Calu3 (cell line): ENCODE measurements at regions not wholly inside any gene's neighbourhood (a gene's known extent, or its start where the extent isn't known, plus 50 kb on each side); places are given as distances from the start of the nearest gene placed in this dataset.

Experiments used
- BruUV-seq: library from RNA; stranded (reverse); fragments of 400-500 nt; replicated peaks from 2 replicates; lab custom pipeline; 2021; lab: Mats Ljungman, UMichigan
- CTCF ChIA-PET: fragments of 300-600 bp; sonication (Branson Sonifier 250); formaldehyde crosslinking; loops from one replicate; lab custom pipeline; 2022; ENCODE audit warnings: antibody characterized with exemption; lab: Charles Lee
- DNase-seq: peaks from one replicate; pipeline ENCODE4 v3.0.0; 2022
- H3K27ac Mint-ChIP-seq: one replicate; pipeline ENCODE4 v1.8.0; 2022; ENCODE audit warnings: mixed read lengths; ENCODE audit not compliant: unreplicated experiment
- H3K27me3 Mint-ChIP-seq: one replicate; pipeline ENCODE4 v1.8.0; 2022; ENCODE audit warnings: mixed read lengths; ENCODE audit not compliant: unreplicated experiment
- H3K36me3 Mint-ChIP-seq: one replicate; pipeline ENCODE4 v1.8.0; 2022; ENCODE audit warnings: mild to moderate bottlenecking, moderate library complexity, mixed read lengths; ENCODE audit not compliant: insufficient read depth, unreplicated experiment
- H3K4me1 Mint-ChIP-seq: one replicate; pipeline ENCODE4 v1.8.0; 2022; ENCODE audit warnings: mild to moderate bottlenecking, low read depth, mixed read lengths; ENCODE audit not compliant: unreplicated experiment
- H3K4me3 Mint-ChIP-seq: one replicate; pipeline ENCODE4 v1.8.0; 2022; ENCODE audit warnings: mild to moderate bottlenecking, low read depth, moderate library complexity, mixed read lengths; ENCODE audit not compliant: unreplicated experiment
- H3K9me3 Mint-ChIP-seq: one replicate; pipeline ENCODE4 v1.8.0; 2022; ENCODE audit warnings: low read depth, mixed read lengths; ENCODE audit not compliant: unreplicated experiment
- intact Hi-C: fragments of 100-400 bp; cut with micrococcal nuclease; formaldehyde crosslinking; loops from one replicate; pipeline ENCODE4 v1.10.0; 2022; ENCODE audit not compliant: unreplicated experiment
- TF ChIP-seq, protein P1 (sequence below): fragments of 200-600 bp; IDR thresholded peaks from one replicate; pipeline ENCODE4 v1.8.0; 2022; ENCODE audit warnings: antibody characterized with exemption; ENCODE audit not compliant: unreplicated experiment

DNA sequence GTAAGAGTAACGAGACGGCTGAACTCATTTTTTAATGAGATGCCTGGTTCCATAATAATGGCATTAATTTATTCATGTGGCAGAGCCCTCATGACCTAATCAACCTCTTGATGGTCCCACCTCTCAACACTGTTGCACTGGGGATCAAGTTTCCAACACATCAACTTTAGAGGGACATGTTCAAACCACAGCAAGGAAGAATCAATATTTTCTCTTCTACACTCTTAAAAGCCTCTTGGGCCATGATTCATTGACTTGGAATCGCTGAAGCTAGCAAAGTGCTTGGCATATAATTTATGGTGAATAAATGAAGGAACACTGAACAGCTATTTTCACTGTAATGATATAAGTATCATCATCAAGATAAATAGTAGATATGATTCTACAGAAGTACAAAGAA lies 333.0 kb downstream of the TNS1 start:
- no peak for DNase-seq
- Mint-ChIP-seq H3K36me3 (no peaks in the 10 kb centered on the region), H3K4me1 (peaks cover 9% of the 10 kb centered on the region), H3K9me3 (no peaks in the 10 kb centered on the region), H3K4me3 (no peak overlapping the region), H3K27me3 (no peaks in the 10 kb centered on the region), H3K27ac (no peak overlapping the region)
- intact Hi-C loops, result no loop called here
- CTCF ChIA-PET, result no interaction called here
- TF ChIP-seq, protein P1, sequence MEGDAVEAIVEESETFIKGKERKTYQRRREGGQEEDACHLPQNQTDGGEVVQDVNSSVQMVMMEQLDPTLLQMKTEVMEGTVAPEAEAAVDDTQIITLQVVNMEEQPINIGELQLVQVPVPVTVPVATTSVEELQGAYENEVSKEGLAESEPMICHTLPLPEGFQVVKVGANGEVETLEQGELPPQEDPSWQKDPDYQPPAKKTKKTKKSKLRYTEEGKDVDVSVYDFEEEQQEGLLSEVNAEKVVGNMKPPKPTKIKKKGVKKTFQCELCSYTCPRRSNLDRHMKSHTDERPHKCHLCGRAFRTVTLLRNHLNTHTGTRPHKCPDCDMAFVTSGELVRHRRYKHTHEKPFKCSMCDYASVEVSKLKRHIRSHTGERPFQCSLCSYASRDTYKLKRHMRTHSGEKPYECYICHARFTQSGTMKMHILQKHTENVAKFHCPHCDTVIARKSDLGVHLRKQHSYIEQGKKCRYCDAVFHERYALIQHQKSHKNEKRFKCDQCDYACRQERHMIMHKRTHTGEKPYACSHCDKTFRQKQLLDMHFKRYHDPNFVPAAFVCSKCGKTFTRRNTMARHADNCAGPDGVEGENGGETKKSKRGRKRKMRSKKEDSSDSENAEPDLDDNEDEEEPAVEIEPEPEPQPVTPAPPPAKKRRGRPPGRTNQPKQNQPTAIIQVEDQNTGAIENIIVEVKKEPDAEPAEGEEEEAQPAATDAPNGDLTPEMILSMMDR, result no peak
- BruUV-seq, result no TSS peak

DNA sequence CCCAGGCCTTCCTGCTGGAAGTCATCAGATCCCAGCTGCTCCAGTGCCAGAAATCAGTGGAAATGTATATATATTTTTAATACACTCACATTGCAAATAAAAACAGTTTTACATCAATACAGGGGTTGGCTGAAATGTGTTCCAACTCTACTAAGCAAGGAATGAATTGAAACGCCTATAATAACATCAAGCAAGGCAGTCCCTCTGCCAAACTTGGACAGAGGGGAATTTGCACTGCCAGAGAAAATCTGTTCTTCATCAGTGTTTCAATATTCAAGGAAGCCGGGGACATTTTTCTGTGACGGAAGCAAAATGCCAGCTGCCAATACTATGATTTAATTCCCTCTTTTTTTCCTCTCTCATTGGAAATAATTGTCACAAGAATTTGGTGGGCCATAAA lies 335.3 kb downstream of the TNS1 start:
- Mint-ChIP-seq H3K27ac (no peak overlapping the region), H3K4me3 (no peak overlapping the region), H3K36me3 (no peaks in the 10 kb centered on the region), H3K27me3 (no peaks in the 10 kb centered on the region), H3K4me1 (peaks cover 3% of the 10 kb centered on the region), H3K9me3 (no peaks in the 10 kb centered on the region)
- DNase-seq, result no peak
- BruUV-seq, result no TSS peak
- CTCF ChIA-PET, result interaction anchor here (0.7 kb wide), 1 partner anchor 17 kb away, joined by 3 read pairs; no protein-coding TSS in a partner anchor
- TF ChIP-seq, protein P1, result no peak
- intact Hi-C loops, result no loop called here

DNA sequence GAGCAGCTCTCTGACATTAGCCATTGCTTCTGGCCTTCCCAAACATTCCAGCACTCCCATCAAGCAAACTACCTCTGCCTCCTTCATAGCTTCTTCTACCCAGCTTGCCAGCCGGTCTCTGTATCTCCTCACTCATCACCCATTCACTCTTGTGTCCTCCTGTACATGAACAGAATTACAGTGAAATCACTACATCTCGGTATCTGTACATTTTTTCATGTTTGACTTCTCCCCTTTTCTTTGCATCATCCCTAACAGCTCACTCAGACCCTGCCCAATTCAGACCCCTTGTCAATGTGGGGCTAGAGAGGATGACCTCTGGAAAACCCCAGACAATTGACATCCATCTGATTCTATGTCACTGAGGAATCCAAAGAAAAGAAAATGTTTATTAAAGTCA lies 335.8 kb downstream of the TNS1 start:
- no TSS peak for BruUV-seq
- Mint-ChIP-seq H3K4me1 (no peaks in the 10 kb centered on the region), H3K36me3 (no peaks in the 10 kb centered on the region), H3K9me3 (no peaks in the 10 kb centered on the region), H3K4me3 (no peak overlapping the region), H3K27me3 (no peaks in the 10 kb centered on the region), H3K27ac (no peak overlapping the region)
- CTCF ChIA-PET, result no interaction called here
- no peak for DNase-seq
- TF ChIP-seq, protein P1, result no peak
- intact Hi-C loops, result no loop called here

DNA sequence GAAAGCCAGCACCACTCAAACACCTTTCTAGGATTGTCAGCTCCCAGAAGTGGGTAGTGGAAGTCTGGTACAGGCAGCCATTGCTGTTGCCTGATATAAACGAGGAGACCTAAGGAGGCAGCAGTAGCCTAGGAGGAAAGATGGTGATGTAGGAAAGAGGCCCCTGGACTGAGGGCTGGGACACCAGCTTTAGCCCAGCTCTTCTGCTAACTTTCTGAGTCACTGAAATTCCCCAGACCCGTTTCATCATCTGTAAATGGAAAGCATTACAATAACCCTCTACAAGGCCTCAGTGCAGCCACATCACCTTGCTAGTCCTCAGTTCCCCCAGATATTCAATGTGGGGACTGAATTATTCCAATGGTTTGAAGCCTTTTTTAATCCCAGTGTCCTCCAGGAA lies 336.5 kb downstream of the TNS1 start:
- no peaks in the 10 kb centered on the region for H3K4me1 Mint-ChIP-seq
- no peak for DNase-seq
- CTCF ChIA-PET, result interaction anchor here (0.5 kb wide), 1 partner anchor 327 kb away, joined by 5 read pairs; no protein-coding TSS in a partner anchor

More for the DNA sequence above, 336.5 kb downstream of the TNS1 start:
- Mint-ChIP-seq H3K9me3 (no peaks in the 10 kb centered on the region), H3K27ac (no peak overlapping the region), H3K27me3 (no peaks in the 10 kb centered on the region), H3K36me3 (no peaks in the 10 kb centered on the region), H3K4me3 (no peak overlapping the region)
- intact Hi-C loops, result no loop called here
- BruUV-seq, result no TSS peak
- TF ChIP-seq, protein P1, result no peak
